Rectal smooth muscle tissue (tissue), 1 donor: ENCODE measurements at regions not wholly inside any gene's neighbourhood (a gene's known extent, or its start where the extent isn't known, plus 50 kb on each side); places are given as distances from the start of the nearest gene placed in this dataset.
"Not testable (repeated sequence)": the region's sequence is repeated elsewhere in the genome, so short reads cannot be mapped to it uniquely, and the experiment has no call there.

Experiments
- H3K27ac ChIP-seq: one replicate; pipeline ENCODE4 v1.7.0; 2013; ENCODE audit warnings: low read depth, low read length, inconsistent platforms
- H3K27me3 ChIP-seq: one replicate; pipeline ENCODE4 v1.7.0; 2013; ENCODE audit warnings: low read length; ENCODE audit not compliant: control insufficient read depth, insufficient read depth
- H3K36me3 ChIP-seq: one replicate; pipeline ENCODE4 v1.7.0; 2013; ENCODE audit warnings: low read length; ENCODE audit not compliant: control insufficient read depth, insufficient read depth
- H3K4me1 ChIP-seq: one replicate; pipeline ENCODE4 v1.7.0; 2013; ENCODE audit warnings: low read length; ENCODE audit not compliant: control insufficient read depth, insufficient read depth
- H3K4me3 ChIP-seq: one replicate; pipeline ENCODE4 v1.7.0; 2013; ENCODE audit warnings: low read length
- H3K9ac ChIP-seq: one replicate; pipeline ENCODE4 v1.7.0; 2013; ENCODE audit warnings: low read length

- H3K36me3 ChIP-seq, H3K4me1 ChIP-seq, H3K9ac ChIP-seq, H3K27me3 ChIP-seq, H3K27ac ChIP-seq, H3K4me3 ChIP-seq: not testable (repeated sequence)
These were observed 57.8 kb upstream of the NBPF8 start for GRCh38 chr1:120357046-120357445.

- H3K9ac ChIP-seq, H3K27me3 ChIP-seq, H3K4me1 ChIP-seq, H3K27ac ChIP-seq, H3K36me3 ChIP-seq, H3K4me3 ChIP-seq: not testable (repeated sequence)
These were observed 58.7 kb upstream of the NBPF8 start for GRCh38 chr1:120356170-120356569.

- H3K4me1 ChIP-seq, H3K9ac ChIP-seq, H3K4me3 ChIP-seq, H3K27me3 ChIP-seq, H3K36me3 ChIP-seq: not testable (repeated sequence)
- peak overlapping the region; percentile 68 for H3K27ac ChIP-seq
These were observed 60.1 kb upstream of the NBPF8 start for GRCh38 chr1:120354618-120355184.

- H3K9ac ChIP-seq, H3K4me1 ChIP-seq, H3K27ac ChIP-seq, H3K27me3 ChIP-seq, H3K36me3 ChIP-seq: not testable (repeated sequence)
- H3K4me3 ChIP-seq, result peak overlapping the region; percentile 46
These were observed 72.4 kb upstream of the NBPF8 start for GRCh38 chr1:120342231-120343073.

GRCh38 chr1:120341756-120342155, 73.1 kb upstream of the NBPF8 start:
- H3K4me1 ChIP-seq, H3K36me3 ChIP-seq, H3K27me3 ChIP-seq, H3K9ac ChIP-seq: not testable (repeated sequence)
- H3K27ac ChIP-seq, result peak overlapping the region; percentile 68
- H3K4me3 ChIP-seq, result peak overlapping the region; percentile 58

GRCh38 chr1:120340838-120341751, 73.7 kb upstream of the NBPF8 start:
- H3K4me1 ChIP-seq, H3K27me3 ChIP-seq, H3K36me3 ChIP-seq, H3K9ac ChIP-seq: not testable (repeated sequence)
- peak overlapping the region; percentile 68 for H3K27ac ChIP-seq
- peak overlapping the region; percentile 44 for H3K4me3 ChIP-seq

- not testable (repeated sequence) for H3K27ac ChIP-seq, H3K27me3 ChIP-seq, H3K9ac ChIP-seq, H3K36me3 ChIP-seq, H3K4me3 ChIP-seq, H3K4me1 ChIP-seq
These were observed 99.1 kb upstream of the NBPF8 start for GRCh38 chr1:120315738-120316137.

- not testable (repeated sequence) for H3K27ac ChIP-seq, H3K4me1 ChIP-seq, H3K27me3 ChIP-seq, H3K9ac ChIP-seq, H3K36me3 ChIP-seq, H3K4me3 ChIP-seq
These were observed 102.9 kb upstream of the NBPF8 start for GRCh38 chr1:120311930-120312329.

- H3K4me3 ChIP-seq, H3K27me3 ChIP-seq, H3K9ac ChIP-seq, H3K36me3 ChIP-seq, H3K4me1 ChIP-seq, H3K27ac ChIP-seq: not testable (repeated sequence)
These were observed 105.8 kb upstream of the NBPF8 start for GRCh38 chr1:120308940-120309578.

GRCh38 chr1:120305046-120305445, 109.8 kb upstream of the NBPF8 start:
- H3K9ac ChIP-seq, H3K36me3 ChIP-seq, H3K27me3 ChIP-seq, H3K4me3 ChIP-seq, H3K27ac ChIP-seq, H3K4me1 ChIP-seq: not testable (repeated sequence)

GRCh38 chr1:120304341-120304740, 110.5 kb upstream of the NBPF8 start:
- H3K9ac ChIP-seq, H3K36me3 ChIP-seq, H3K4me3 ChIP-seq, H3K4me1 ChIP-seq, H3K27ac ChIP-seq, H3K27me3 ChIP-seq: not testable (repeated sequence)

- not testable (repeated sequence) for H3K27me3 ChIP-seq, H3K4me3 ChIP-seq, H3K9ac ChIP-seq, H3K27ac ChIP-seq, H3K4me1 ChIP-seq, H3K36me3 ChIP-seq
These were observed 115.3 kb upstream of the NBPF8 start for GRCh38 chr1:120299433-120300057.
